ENCODE measurements at regions not wholly inside any gene's neighbourhood (a gene's known extent, or its start where the extent isn't known, plus 50 kb on each side); places are given as distances from the start of the nearest gene placed in this dataset.

GRCh38 chr16:10239640-10240039 is 57.4 kb upstream of the GRIN2A start:
- no peak for TF ChIP-seq CTCF (IDR thresholded peaks at IDR 0.05)
- no peak for TF ChIP-seq POLR2AphosphoS5 (IDR thresholded peaks at IDR 0.05; ENCODE audit: insufficient read depth in 1 of 2, low read depth in 1 of 2)
- TF ChIP-seq POLR2A (IDR thresholded peaks at IDR 0.05) = no peak
